Neutrophil (primary cell): ENCODE measurements at regions not wholly inside any gene's neighbourhood (a gene's known extent, or its start where the extent isn't known, plus 50 kb on each side); places are given as distances from the start of the nearest gene placed in this dataset.

Experiments used
- H3K27ac ChIP-seq: fragments of 200-600 bp; sonication (generic); 2 replicates; pipeline ENCODE4 v1.5.1; 2016; ENCODE audit warnings: mild to moderate bottlenecking, moderate library complexity
- H3K27me3 ChIP-seq: fragments of 200-600 bp; sonication (generic); 2 replicates; pipeline ENCODE4 v1.6.0; 2016; ENCODE audit warnings: mild to moderate bottlenecking
- H3K36me3 ChIP-seq: fragments of 200-600 bp; sonication (generic); 2 replicates; pipeline ENCODE4 v1.5.1; 2017
- H3K4me1 ChIP-seq, 2 experiments: fragments of 200-600 bp in 1 of 2; sonication (generic) in 1 of 2; 1 replicate in 1 of 2; 2 replicates in 1 of 2; pipeline versions ENCODE4 v1.5.1 to v1.6.1; 2013 to 2016; ENCODE audit warnings: low read depth in 1 of 2, low read length in 1 of 2, mild to moderate bottlenecking in 1 of 2, moderate library complexity in 1 of 2; ENCODE audit not compliant: control insufficient read depth in 1 of 2, insufficient read depth in 1 of 2
- H3K4me3 ChIP-seq, 2 experiments: fragments of 200-600 bp in 1 of 2; sonication (generic) in 1 of 2; 1 replicate in 1 of 2; 2 replicates in 1 of 2; pipeline ENCODE4 v1.5.1; 2013 to 2016; ENCODE audit warnings: low read depth in 1 of 2, low read length in 1 of 2, mild to moderate bottlenecking in 1 of 2, moderate library complexity in 1 of 2
- H3K9me3 ChIP-seq: fragments of 200-600 bp; sonication (generic); 2 replicates; pipeline ENCODE4 v1.5.1; 2016
- CTCF ChIP-seq: fragments of 200-600 bp; sonication (generic); IDR thresholded peaks from 2 replicates; pipeline ENCODE4 v1.5.1; 2016; ENCODE audit warnings: antibody characterized with exemption

- no peaks in the 10 kb centered on the region for H3K36me3 ChIP-seq
- no peak overlapping the region for H3K4me3 ChIP-seq
- H3K27me3 ChIP-seq: no peaks in the 10 kb centered on the region
- H3K27ac ChIP-seq: no peak overlapping the region
- H3K9me3 ChIP-seq: no peaks in the 10 kb centered on the region
- H3K4me1 ChIP-seq: no peaks in the 10 kb centered on the region
- TF ChIP-seq CTCF: no peak
Observed at GRCh38 chr9:86731511-86732063, 215.7 kb downstream of the GAS1 start.

- Histone ChIP-seq H3K27me3 (no peaks in the 10 kb centered on the region), H3K27ac (no peak overlapping the region), H3K9me3 (no peaks in the 10 kb centered on the region), H3K4me1 (no peaks in the 10 kb centered on the region), H3K4me3 (no peak overlapping the region), H3K36me3 (no peaks in the 10 kb centered on the region)
- no peak for TF ChIP-seq CTCF
Observed at GRCh38 chr9:86730163-86730928, 217.0 kb downstream of the GAS1 start.

- H3K4me1 ChIP-seq: no peaks in the 10 kb centered on the region
- H3K36me3 ChIP-seq: no peaks in the 10 kb centered on the region
- H3K27me3 ChIP-seq: no peaks in the 10 kb centered on the region
- no peak overlapping the region for H3K27ac ChIP-seq
- H3K4me3 ChIP-seq: no peak overlapping the region
- TF ChIP-seq CTCF: no peak
- H3K9me3 ChIP-seq: no peaks in the 10 kb centered on the region
Observed at GRCh38 chr9:86724529-86724928, 222.8 kb downstream of the GAS1 start.

- H3K36me3 ChIP-seq: no peaks in the 10 kb centered on the region
- no peak overlapping the region for H3K27ac ChIP-seq
- H3K4me1 ChIP-seq: no peaks in the 10 kb centered on the region
- no peaks in the 10 kb centered on the region for H3K27me3 ChIP-seq
- no peak for TF ChIP-seq CTCF
- no peak overlapping the region for H3K4me3 ChIP-seq
- no peaks in the 10 kb centered on the region for H3K9me3 ChIP-seq
Observed at GRCh38 chr9:86723346-86723745, 224.0 kb downstream of the GAS1 start.

- no peaks in the 10 kb centered on the region for H3K36me3 ChIP-seq
- no peaks in the 10 kb centered on the region for H3K9me3 ChIP-seq
- H3K4me3 ChIP-seq: no peak overlapping the region
- H3K27ac ChIP-seq: no peak overlapping the region
- H3K4me1 ChIP-seq: no peaks in the 10 kb centered on the region
- H3K27me3 ChIP-seq: no peaks in the 10 kb centered on the region
- TF ChIP-seq CTCF: no peak
Observed at GRCh38 chr9:86722706-86723075, 224.6 kb downstream of the GAS1 start.
